Cerebellar cortex (tissue), 1 donor: ENCODE measurements at regions not wholly inside any gene's neighbourhood (a gene's known extent, or its start where the extent isn't known, plus 50 kb on each side); places are given as distances from the start of the nearest gene placed in this dataset.
"Not testable (repeated sequence)": the region's sequence is repeated elsewhere in the genome, so short reads cannot be mapped to it uniquely, and the experiment has no call there.

ENCODE experiments used
- DNase-seq: peaks from one replicate; pipeline ENCODE4 v3.0.0-alpha.2; 2015; ENCODE audit warnings: low spot score

GRCh38 chr14:30072454-30072853 is 144.8 kb upstream of the PRKD1 start:
- not testable (repeated sequence) for DNase-seq

GRCh38 chr14:30077946-30078345 is 150.3 kb upstream of the PRKD1 start:
- DNase-seq: no peak

GRCh38 chr14:30078811-30079402 is 151.3 kb upstream of the PRKD1 start:
- no peak for DNase-seq

GRCh38 chr14:30082486-30082885 is 154.8 kb upstream of the PRKD1 start:
- no peak for DNase-seq

GRCh38 chr14:30084811-30085210 is 157.2 kb upstream of the PRKD1 start:
- DNase-seq: no peak

GRCh38 chr14:30085943-30086342 is 158.3 kb upstream of the PRKD1 start:
- no peak for DNase-seq

GRCh38 chr14:30088620-30089019 is 161.0 kb upstream of the PRKD1 start:
- no peak for DNase-seq

GRCh38 chr14:30108975-30109700 is 181.5 kb upstream of the PRKD1 start:
- no peak for DNase-seq

GRCh38 chr14:30114051-30114450 is 186.4 kb upstream of the PRKD1 start:
- no peak for DNase-seq

GRCh38 chr14:30115756-30116155 is 188.1 kb upstream of the PRKD1 start:
- no peak for DNase-seq

GRCh38 chr14:30118992-30119640 is 191.5 kb upstream of the PRKD1 start:
- DNase-seq: no peak

GRCh38 chr14:30125322-30125979 is 197.8 kb upstream of the PRKD1 start:
- no peak for DNase-seq

GRCh38 chr14:30129807-30130206 is 202.2 kb upstream of the PRKD1 start:
- DNase-seq: no peak

GRCh38 chr14:30131581-30132097 is 204.0 kb upstream of the PRKD1 start:
- DNase-seq: no peak

GRCh38 chr14:30132196-30132595 is 204.5 kb upstream of the PRKD1 start:
- no peak for DNase-seq

- no peak for DNase-seq
Measured at GRCh38 chr14:30134936-30135335, 207.3 kb upstream of the PRKD1 start.

- DNase-seq: no peak
Measured at GRCh38 chr14:30138567-30138966, 210.9 kb upstream of the PRKD1 start.

- no peak for DNase-seq
Measured at GRCh38 chr14:30142216-30142615, 214.6 kb upstream of the PRKD1 start.

- DNase-seq: no peak
Measured at GRCh38 chr14:30143627-30144026, 216.0 kb upstream of the PRKD1 start.

GRCh38 chr14:30153717-30154116 is 226.1 kb upstream of the PRKD1 start:
- no peak for DNase-seq

- DNase-seq: no peak
Measured at GRCh38 chr14:30156571-30156970, 228.9 kb upstream of the PRKD1 start.

- no peak for DNase-seq
Measured at GRCh38 chr14:30158299-30158698, 230.7 kb upstream of the PRKD1 start.

GRCh38 chr14:30159374-30159773 is 231.7 kb upstream of the PRKD1 start:
- DNase-seq: no peak
